SK-MEL-5 (cell line): ENCODE measurements at regions not wholly inside any gene's neighbourhood (a gene's known extent, or its start where the extent isn't known, plus 50 kb on each side); places are given as distances from the start of the nearest gene placed in this dataset.

ENCODE experiments used
- DNase-seq: peaks from one replicate; pipeline ENCODE4 v3.0.0-alpha.2; 2016; ENCODE audit warnings: low read depth, low spot score
- in situ Hi-C: cut with HindIII; loops from 2 replicates; pipeline ENCODE4 v1.10.0; 2016; ENCODE audit warnings: low sequenced_read_pairs, high pct_unique_total_duplicates, low pct_unique_long_range_greater_than_20kb

DNA sequence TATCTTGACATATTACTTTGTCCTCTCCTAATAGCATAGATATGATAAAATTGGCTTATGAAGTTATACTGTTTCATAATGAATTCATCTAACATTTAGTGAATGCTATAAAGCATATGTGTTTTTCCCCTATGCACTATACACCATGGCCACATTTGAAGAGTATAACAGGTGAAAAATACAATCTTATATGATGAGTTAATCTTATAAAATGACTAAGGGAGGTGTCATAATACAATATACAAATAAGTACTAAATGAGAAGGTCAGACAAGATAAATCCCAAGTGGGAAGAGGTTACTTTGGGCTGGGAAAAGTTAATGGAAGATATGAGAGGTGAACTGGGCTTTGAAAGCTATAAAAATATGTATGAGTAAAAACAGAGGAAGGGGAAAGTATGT is 174.4 kb downstream of the PCSK1 start:
- in situ Hi-C loops: no loop called here
- no peak for DNase-seq

DNA sequence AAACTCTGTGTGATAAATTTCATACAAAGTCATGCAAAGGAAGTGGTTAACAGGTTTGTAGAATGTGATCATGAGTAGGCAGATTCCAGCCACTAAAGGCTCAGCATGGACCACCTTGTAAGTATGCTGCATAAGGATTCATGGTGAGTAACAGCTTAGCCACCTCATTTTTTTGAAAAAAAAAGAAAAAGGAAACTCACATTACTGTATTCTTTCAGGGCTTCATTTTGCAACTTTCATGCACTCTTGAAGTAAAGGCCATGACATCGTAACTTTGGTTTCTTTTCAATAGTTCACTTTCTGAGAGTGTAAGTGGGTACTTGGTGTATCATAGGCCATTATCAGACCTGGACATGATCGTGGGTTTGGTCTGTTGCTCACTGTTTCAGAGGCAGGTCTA is 175.1 kb downstream of the PCSK1 start:
- DNase-seq: no peak
- in situ Hi-C loops: no loop called here

DNA sequence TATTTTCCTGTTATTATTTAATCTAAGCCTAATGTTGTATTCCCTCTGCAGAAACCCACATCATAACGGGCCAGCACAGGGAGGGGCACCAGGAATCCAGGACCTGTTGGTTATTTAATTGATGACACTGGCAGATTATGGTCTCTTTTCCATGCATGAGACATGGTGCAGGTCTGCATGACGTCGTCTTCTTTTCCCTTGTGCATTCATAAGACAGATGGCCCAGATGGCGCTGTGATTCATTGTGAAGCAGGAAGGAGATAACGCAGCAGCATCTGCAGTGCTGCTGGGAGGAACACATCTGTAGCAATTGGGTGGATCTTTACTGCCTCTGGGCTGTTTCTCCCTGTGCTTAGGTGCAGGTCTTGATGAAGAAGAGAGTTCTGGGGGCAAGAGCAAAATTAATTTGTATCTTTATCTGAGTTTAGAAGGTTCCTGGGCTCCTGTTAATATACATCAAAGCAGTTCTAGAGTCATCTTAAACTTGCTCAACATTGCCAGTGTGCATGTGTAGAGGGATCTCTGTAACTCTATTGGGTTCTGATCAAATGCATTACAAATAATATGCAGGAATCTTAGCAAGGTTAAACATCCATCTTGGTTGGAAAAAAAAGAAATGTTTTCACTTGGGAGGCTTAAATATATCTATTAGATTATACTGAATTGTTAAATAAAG is 176.1 kb downstream of the PCSK1 start:
- in situ Hi-C loops: no loop called here
- DNase-seq: peak; percentile 55

DNA sequence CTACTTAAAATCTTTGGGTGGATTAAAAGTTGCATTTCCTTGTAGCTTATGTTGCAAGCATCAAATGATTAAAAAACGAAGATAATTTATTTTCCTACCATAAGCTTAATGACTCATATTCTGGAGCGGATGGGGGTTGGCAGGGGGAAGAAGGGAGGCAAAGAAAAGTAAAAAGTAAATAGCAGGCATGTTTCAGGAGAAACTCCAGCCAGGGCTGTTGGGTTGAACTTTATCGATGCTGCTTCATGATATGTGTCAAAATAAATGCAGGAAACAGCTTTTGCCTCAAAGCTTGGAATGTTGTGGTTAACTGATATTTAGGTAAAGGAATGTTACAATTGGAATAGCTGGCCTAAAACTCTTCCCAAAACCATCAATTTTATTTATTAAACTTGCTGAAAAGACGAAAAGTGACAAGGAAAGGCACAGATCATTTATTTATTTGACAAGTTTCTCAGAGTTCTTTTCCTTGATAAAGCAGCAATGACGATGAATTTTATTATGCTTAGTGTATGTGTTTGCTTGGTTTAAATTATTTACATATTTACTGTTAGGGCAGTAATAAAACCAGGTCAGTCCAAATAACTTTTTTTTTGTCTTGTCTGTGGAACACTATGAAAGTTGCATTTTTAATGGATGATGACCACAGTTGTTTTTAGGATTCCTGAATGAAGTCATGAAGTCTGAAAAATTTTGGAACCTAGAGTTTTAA is 177.9 kb downstream of the PCSK1 start:
- DNase-seq: no peak
- in situ Hi-C loops: no loop called here

DNA sequence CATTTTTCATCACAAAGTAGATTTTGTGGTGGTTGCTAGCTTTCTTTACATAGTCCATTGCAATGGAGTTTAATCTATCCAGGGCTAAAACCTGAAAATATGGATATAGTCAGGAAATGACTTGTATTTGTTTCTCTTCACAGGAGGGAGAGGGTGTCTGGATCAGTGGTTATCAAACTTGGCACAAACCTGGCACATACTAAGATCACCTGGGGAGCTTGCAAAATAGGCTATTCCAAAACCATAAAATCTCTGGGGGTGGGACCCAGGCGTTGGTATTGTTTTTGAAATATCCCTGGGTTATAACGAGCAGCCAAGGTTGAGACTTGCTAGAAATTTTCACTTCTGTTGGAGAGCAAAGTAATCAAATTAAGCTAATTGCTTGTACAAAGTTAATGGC is 179.9 kb downstream of the PCSK1 start:
- in situ Hi-C loops: no loop called here
- DNase-seq: no peak

DNA sequence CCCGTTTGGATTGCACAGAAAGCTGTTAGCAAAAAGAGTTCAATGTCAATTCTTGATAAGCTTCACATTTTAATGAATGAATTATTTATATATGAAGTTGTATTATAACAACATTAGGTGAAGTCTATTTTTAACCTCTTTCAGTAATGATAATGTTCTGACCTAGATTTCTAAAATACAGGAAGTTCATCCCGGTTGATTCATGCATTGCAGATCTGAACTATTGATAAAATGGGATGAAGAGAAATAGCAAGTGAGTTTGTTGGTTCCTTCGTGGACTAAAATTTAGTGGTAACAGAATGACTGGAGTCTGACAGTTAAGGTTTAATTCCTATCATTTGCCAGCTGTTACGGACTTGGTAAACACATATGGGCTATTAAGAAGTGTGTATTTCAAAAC is 180.5 kb downstream of the PCSK1 start:
- DNase-seq: no peak
- in situ Hi-C loops: no loop called here

DNA sequence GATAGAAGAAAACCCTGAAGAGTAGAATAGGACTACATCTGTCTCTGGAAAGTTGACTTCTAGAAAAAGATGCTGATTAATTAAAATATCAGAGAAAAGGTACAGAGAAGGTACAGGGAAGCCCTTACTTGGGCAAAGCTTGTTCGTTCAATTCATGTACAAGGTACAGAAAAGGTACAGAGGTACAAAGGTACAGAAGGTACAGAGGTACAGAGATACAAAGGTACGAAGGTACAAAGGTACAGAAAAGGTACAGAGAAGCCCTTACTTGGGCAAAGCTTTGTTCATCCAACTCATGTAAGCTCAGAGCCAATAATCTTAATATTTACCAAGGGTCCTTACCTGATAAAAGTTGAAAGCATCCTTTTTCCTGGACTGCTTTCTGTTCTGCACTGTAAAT is 182.3 kb downstream of the PCSK1 start:
- in situ Hi-C loops: no loop called here

DNA sequence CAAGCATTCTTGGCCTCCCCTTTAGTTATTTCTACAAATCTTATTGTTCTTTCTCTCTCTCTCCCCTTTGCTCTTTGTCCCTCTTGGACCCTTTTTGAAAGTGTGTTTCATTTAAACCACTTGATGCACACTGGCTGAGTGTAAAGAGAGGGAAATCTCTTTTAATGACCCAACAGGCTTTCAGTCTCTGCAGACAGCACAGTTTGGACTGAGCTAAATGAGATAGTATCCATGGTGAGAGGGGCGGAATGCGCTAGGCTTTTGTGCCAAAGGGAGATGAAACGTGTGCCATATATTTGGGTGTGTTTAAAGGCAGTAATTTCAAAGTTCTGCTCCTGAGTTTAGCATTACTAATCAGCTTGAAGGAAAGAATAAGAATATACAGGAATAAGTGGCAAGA is 184.9 kb downstream of the PCSK1 start:
- in situ Hi-C loops: no loop called here

More for the DNA sequence above, 182.3 kb downstream of the PCSK1 start:
- no peak for DNase-seq

DNA sequence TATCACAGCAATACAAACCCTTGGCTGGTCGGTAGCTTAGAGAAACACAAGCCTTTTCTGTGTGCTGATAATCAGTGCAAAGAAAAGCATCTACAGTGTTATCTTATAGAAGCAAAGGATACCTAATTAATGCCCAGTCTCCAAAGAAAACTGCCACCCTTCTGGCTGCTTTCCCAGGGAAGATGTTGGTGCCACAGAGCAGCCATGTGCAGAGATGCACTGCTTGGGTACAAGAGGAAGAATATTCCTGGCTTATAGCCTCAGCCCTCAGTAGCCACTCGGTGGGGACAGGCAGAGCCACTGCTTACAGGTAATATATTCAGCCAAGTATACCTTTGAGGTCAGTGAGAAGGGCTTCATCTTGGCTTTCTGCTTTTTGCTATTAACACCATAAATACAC is 185.3 kb downstream of the PCSK1 start:
- no peak for DNase-seq
- in situ Hi-C loops: no loop called here

More for the DNA sequence above, 184.9 kb downstream of the PCSK1 start:
- DNase-seq: no peak

DNA sequence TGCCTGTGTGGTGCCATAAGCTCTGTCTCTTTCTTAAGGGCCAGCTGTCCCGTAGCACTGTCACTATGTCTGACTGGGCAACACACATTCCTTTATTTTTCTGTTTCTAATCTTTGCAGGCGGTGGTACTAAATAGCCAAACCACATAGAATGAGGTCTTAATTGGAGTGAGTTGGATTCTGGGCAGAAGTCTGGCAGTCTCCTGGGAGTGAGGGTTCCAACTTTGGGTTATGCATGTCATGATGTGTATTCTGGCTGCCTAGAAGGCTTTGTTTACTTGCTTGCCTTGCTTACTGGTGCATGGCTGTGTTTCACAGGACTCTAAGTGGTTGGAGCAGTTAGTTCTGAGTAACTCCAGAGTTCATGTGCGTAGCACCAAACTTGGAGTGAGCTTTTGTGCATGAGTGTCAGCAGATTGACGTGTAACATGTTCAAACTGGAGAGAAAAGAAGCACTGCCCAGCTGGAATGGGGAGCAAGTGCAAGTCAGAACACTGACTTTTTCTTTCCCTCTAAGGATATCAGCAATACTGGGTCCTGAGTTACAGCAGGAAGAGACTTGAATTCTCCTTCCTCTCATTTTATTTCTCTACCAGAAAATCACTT is 185.8 kb downstream of the PCSK1 start:
- in situ Hi-C loops: no loop called here

DNA sequence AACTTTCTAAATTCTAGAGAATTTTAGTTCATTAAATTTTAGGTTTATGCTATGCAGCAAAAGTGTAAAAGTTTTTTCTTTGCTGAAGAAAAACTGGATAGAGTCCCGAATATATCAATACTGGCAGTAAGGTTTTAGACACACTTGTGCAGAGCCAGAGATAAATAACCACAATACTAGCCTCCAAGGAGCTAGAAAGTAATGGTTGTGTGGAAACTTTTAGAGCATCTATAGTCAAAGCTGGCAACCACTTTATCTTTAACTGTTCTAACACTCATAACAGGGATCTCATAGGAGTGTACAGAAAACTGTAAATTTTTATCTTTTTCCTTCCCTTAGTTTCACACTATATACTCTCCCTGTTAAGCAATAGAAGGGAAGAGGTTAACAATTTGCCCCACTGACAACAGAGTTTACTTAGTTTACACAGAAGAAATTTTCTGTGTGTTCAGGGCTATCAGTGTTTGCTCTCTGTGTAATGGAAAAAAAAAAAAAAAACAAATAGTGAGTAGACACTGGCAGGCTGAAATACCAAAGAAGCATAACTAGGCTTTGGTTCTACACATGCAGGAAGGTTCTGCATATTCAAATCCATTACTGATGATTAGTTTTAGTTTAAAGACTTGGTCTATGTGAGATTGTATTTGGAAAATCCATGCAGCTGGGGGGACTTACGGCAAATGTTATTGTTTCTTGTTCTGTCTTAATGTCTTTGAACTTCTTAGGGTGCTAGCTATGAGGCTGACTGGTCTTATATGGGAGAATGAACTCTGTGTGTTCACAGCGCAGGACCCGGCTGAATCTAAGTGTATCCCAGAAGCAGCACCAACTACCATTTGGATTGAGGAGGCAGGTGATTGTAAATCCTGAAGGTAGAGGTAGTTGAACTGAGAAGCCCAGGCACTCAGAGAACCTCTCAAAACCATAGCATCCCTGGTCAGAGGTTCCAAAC is 187.6 kb downstream of the PCSK1 start:
- in situ Hi-C loops: no loop called here
- no peak for DNase-seq

More for the DNA sequence above, 185.8 kb downstream of the PCSK1 start:
- no peak for DNase-seq

DNA sequence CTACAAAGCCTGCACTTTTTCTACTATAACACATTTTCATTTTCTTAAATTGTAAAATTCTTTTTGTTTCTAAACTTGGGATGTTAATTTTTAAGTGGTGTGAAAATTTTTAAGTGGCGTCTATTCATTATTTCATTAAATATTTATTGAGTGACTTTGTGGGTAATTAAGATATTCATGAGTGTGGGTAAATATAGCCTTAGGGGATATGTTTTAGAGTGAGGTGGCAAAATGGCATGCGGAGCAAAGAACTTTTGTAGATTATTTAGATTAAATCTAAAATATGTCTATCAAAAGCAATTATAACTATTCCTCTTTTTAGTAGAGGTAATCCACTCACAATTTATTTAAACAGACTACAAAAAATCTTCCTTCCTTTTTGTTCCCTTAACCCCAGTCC is 188.4 kb downstream of the PCSK1 start:
- no peak for DNase-seq
- in situ Hi-C loops: no loop called here

DNA sequence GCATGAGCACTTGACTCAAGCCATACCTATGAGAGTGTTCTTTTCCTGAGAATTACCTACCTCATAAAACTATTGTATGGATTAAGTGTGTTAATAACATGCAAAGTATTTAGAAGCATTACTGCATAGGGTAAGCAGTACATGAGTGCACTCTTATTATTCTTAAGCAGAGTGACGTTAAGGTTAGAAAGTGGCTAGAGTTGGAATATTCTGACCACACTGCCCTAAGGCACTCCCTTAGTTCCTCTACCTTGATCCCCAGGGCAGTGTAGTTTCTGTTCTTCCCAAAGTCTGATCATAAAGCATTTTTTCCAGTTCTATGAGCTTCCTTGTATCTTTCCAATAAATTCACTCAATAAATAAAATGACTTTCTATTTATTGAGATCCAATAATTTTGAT is 189.2 kb downstream of the PCSK1 start:
- in situ Hi-C loops: no loop called here
- no peak for DNase-seq

DNA sequence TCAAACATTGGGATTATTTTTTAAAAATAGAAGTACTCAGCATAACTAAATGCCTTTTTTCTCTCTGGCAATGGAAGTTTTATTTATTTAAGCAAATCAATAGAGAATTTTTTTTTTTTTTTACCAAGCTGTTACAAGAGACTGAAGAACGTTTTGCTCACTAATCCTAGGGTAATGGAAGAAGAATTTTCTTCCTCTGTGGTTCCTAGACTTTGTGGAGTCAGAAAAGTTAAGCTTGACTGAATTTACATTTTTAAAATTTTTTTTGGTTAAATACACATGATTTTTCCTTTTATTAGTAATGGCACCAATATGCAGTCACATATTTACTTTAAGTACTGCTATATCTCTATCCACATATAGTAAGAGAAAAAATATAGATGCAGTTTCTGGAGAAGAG is 189.8 kb downstream of the PCSK1 start:
- DNase-seq: no peak
- in situ Hi-C loops: no loop called here

DNA sequence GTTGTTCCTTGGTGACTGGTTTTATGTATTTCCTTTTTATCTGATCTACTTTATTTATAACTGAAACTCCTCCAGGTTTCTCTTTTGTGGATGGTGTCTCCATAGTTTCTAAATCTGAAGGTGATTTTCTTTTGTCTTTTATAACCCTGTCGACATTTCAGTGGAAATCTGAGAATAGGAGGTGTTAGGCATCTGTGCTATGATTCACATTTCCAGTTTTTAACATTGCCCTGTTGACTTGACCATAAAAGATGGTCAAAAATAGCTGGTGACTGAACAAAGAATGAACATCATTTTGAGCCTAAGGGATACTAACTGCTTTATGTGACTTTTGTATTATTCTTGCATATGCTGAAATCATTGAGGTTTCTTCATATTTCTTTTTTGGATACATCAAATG is 190.5 kb downstream of the PCSK1 start:
- DNase-seq: no peak
- in situ Hi-C loops: no loop called here

DNA sequence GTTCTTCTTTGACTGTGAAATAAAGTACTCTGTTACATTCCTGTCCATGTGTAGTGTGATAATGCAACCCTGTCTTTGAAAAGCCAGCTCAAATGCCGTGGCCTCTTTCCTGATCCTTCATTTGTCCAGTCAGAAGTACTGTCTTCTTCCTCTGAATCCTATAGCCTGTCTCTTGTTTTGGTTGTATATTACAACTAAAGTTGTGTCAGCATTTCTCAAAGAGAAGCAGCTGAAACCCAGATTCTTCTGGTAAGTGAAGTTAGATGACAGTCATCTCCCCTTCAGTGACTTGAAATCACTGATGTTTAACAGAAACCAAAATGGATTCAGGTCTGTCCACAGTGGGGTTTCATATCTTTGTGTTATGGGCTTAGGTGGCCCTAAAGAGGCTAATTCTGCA is 196.2 kb downstream of the PCSK1 start:
- DNase-seq: no peak
- in situ Hi-C loops: no loop called here

DNA sequence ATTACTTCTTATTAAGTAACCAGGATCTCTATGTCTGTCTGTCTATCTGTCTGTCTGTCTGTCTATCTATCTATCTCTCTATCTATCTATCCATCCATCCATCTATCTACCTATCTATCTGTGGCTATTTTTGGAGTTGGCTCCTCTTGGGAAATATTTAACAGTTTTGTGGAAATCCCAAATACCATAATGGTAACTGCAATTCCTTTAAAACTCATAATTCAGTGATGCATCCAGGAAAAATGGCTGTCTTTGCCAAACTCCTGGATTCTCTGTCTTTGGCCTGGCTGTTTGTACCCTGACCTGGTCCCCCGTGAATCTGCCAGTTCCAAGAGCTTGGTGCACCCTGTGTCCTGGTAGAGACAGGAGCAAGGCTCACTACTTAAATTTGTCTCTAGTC is 197.0 kb downstream of the PCSK1 start:
- in situ Hi-C loops: no loop called here
- no peak for DNase-seq
